GM12878 (cell line): ENCODE measurements at regions not wholly inside any gene's neighbourhood (a gene's known extent, or its start where the extent isn't known, plus 50 kb on each side); places are given as distances from the start of the nearest gene placed in this dataset.

Experiments
- ATAC-seq: fragments of 200-7000 bp; cut with Tn5 transposase; 3 replicates; pipeline ENCODE4 v1.9.1; 2020; ENCODE audit warnings: mild to moderate bottlenecking, moderate library complexity
- BruUV-seq: library from RNA; stranded (reverse); fragments of 400-500 nt; replicated peaks from 2 replicates; lab custom pipeline; 2021; lab: Mats Ljungman, UMichigan
- CTCF ChIA-PET: fragments of 300-600 bp; sonication (Branson Sonifier 250); formaldehyde crosslinking; extraction: SDS; loops from one replicate; lab custom pipeline; 2021; ENCODE audit warnings: inconsistent platforms; lab: Yijun Ruan, JAX
- POLR2A ChIA-PET: fragments of 350-600 bp; formaldehyde crosslinking; extraction: SDS; loops from one replicate; lab custom pipeline; 2021; ENCODE audit warnings: inconsistent platforms; lab: Charles Lee
- RAD21 ChIA-PET: fragments of 300-600 bp; sonication (Branson Sonifier 250); formaldehyde crosslinking; loops from one replicate; lab custom pipeline; 2023; ENCODE audit warnings: antibody characterized with exemption; ENCODE audit not compliant: unreplicated experiment; lab: Charles Lee
- SMC1A ChIA-PET: fragments of 300-600 bp; sonication (Branson Sonifier 250); formaldehyde crosslinking; loops from one replicate; lab custom pipeline; 2023; ENCODE audit not compliant: unreplicated experiment, uncharacterized antibody; lab: Charles Lee
- DNase-seq: peaks from one replicate; pipeline ENCODE4 v3.0.0-alpha.2; 2011; ENCODE audit warnings: low read depth, low spot score
- FAIRE-seq: peaks from 3 replicates; lab custom pipeline; 2011; peaks lifted over from hg19 to GRCh38; lab: Jason Lieb, UNC
- H2AFZ ChIP-seq: 2 replicates; pipeline ENCODE4 v1.6.0; 2011; ENCODE audit warnings: low read depth, low read length, control low read depth; ENCODE audit not compliant: control insufficient read depth
- H3K27ac ChIP-seq: 2 replicates; pipeline ENCODE4 v1.5.1; 2011; ENCODE audit warnings: control low read depth; ENCODE audit not compliant: control insufficient read depth, insufficient read depth
- H3K27me3 ChIP-seq, 2 experiments: replicated peaks in 1 of 2; 2 replicates each; pipeline versions ENCODE4 v1.6.0 to v1.6.1; 2011; ENCODE audit warnings: low read length in 1 of 2; ENCODE audit not compliant: control insufficient read depth in 2 of 2, insufficient read depth in 2 of 2
- H3K36me3 ChIP-seq, 2 experiments: 2 replicates each; pipeline ENCODE4 v1.5.1; 2011; ENCODE audit warnings: low read length in 1 of 2; ENCODE audit not compliant: control insufficient read depth in 2 of 2, insufficient read depth in 2 of 2
- H3K4me1 ChIP-seq: 2 replicates; pipeline ENCODE4 v1.6.1; 2011; ENCODE audit warnings: mild to moderate bottlenecking, low read length, moderate library complexity, mixed read lengths; ENCODE audit not compliant: control insufficient read depth, insufficient read depth
- H3K4me2 ChIP-seq: 2 replicates; pipeline ENCODE4 v1.6.0; 2011; ENCODE audit warnings: control low read depth; ENCODE audit not compliant: control insufficient read depth, insufficient read depth
- H3K4me3 ChIP-seq: fragments of 200-600 bp; sonication (generic); 2 replicates; pipeline ENCODE4 v1.5.1; 2016
- H3K79me2 ChIP-seq: 2 replicates; pipeline ENCODE4 v1.6.0; 2011; ENCODE audit warnings: low read length; ENCODE audit not compliant: control insufficient read depth, insufficient read depth
- H3K9ac ChIP-seq: 2 replicates; pipeline ENCODE4 v1.8.0; 2011; ENCODE audit warnings: low read length, control low read depth, mixed read lengths; ENCODE audit not compliant: control insufficient read depth, insufficient read depth
- H3K9me3 ChIP-seq: replicated peaks from 3 replicates; pipeline ENCODE4 v1.5.1; 2011; ENCODE audit warnings: mild to moderate bottlenecking, low read length; ENCODE audit not compliant: control insufficient read depth, insufficient read depth
- H4K20me1 ChIP-seq: 2 replicates; pipeline ENCODE4 v1.6.0; 2011; ENCODE audit not compliant: control insufficient read depth, insufficient read depth
- ETV6 ChIP-seq, 2 experiments: fragments of 450-650 bp in 1 of 2; IDR thresholded peaks in 1 of 2; conservative IDR thresholded peaks in 1 of 2; 2 replicates each; pipeline ENCODE4 v1.6.1; 2014; ENCODE audit warnings: antibody characterized with exemption in 1 of 2, borderline replicate concordance in 1 of 2, low read depth in 1 of 2, mild to moderate bottlenecking in 1 of 2, moderate library complexity in 1 of 2
- MLLT1 ChIP-seq: fragments of 450-650 bp; IDR thresholded peaks from 2 replicates; pipeline ENCODE4 v1.6.1; 2016; ENCODE audit warnings: mild to moderate bottlenecking
- MYB ChIP-seq: fragments of 150-350 bp; IDR thresholded peaks from 2 replicates; pipeline ENCODE4 v1.6.1; 2014; ENCODE audit warnings: mild to moderate bottlenecking, low read depth, low read length, borderline replicate concordance
- POLR2A ChIP-seq: IDR thresholded peaks from 2 replicates; pipeline ENCODE4 v1.6.1; 2011; ENCODE audit warnings: low read depth, mild to moderate bottlenecking, low read length
- REST ChIP-seq: IDR thresholded peaks from 2 replicates; pipeline ENCODE4 v1.6.1; 2012; ENCODE audit warnings: mild to moderate bottlenecking, low read depth, low read length
- RFX5 ChIP-seq: IDR thresholded peaks from 2 replicates; pipeline ENCODE4 v1.6.1; 2011; ENCODE audit warnings: low read depth, low read length, improper control_type of control experiment
- SMC3 ChIP-seq: IDR thresholded peaks from 2 replicates; pipeline ENCODE4 v1.6.1; 2011; ENCODE audit warnings: low read length, improper control_type of control experiment, borderline replicate concordance
- SREBF1 ChIP-seq: IDR thresholded peaks from 2 replicates; pipeline ENCODE4 v1.6.1; 2012; ENCODE audit warnings: mild to moderate bottlenecking, low read length
- SUZ12 ChIP-seq: fragments of 200-600 bp; sonication (generic); IDR thresholded peaks from one replicate; pipeline ENCODE4 v1.6.1; 2018; ENCODE audit warnings: antibody characterized with exemption, mild to moderate bottlenecking; ENCODE audit not compliant: unreplicated experiment
- ZNF687 ChIP-seq: fragments of 450-650 bp; IDR thresholded peaks from 2 replicates; pipeline ENCODE4 v1.6.1; 2017; ENCODE audit warnings: mild to moderate bottlenecking, moderate library complexity
- WGBS: methylation state at CpG from one replicate; pipeline ENCODE4 v1.1.6; 2016; ENCODE audit warnings: low lambda C conversion rate; ENCODE audit not compliant: insufficient replicate concordance, insufficient coverage; ENCODE audit errors: missing lambda C conversion rate; 5-methylcytosine and 5-hydroxymethylcytosine counted together
- in situ Hi-C: fragments of 300-500 bp; cut with MboI; formaldehyde crosslinking; loops from 9 replicates; pipeline ENCODE4 v1.14.3; 2018; ENCODE audit warnings: mixed read lengths
- intact Hi-C: fragments of 100-400 bp; cut with micrococcal nuclease; formaldehyde crosslinking; loops from one replicate; pipeline ENCODE4 v1.14.2; 2022; ENCODE audit not compliant: unreplicated experiment

- SMC1A ChIA-PET = no interaction called here
- ATAC-seq (no peak), FAIRE-seq (no peak), DNase-seq (no peak)
- RAD21 ChIA-PET = no interaction called here
- H3K4me1 ChIP-seq = no peaks in the 10 kb centered on the region
- BruUV-seq = no TSS peak
- no peak for TF ChIP-seq ZNF687
- no peak for TF ChIP-seq MYB
- TF ChIP-seq SREBF1 = no peak
- TF ChIP-seq REST = no peak
- no peak for TF ChIP-seq SMC3
- no peak for TF ChIP-seq ETV6 (conservative IDR thresholded peaks at IDR 0.05 in 1 of 2, IDR thresholded peaks at IDR 0.05 in 1 of 2; ENCODE audit: borderline replicate concordance in 1 of 2, low read depth in 1 of 2)
- TF ChIP-seq POLR2A = no peak
- no peak for TF ChIP-seq SUZ12
- no peak for TF ChIP-seq RFX5
- no peak for TF ChIP-seq MLLT1
- POLR2A ChIA-PET = no interaction called here
- CTCF ChIA-PET = no interaction called here
- in situ Hi-C loops (no loop called here), intact Hi-C loops (no loop called here)
- no peaks in the 10 kb centered on the region for H3K27me3 ChIP-seq
- no CpG with 5 or more reads among the region's 1 CpG for WGBS
- H3K4me2 ChIP-seq = no peak overlapping the region
- no peak overlapping the region for H3K27ac ChIP-seq
- H3K36me3 ChIP-seq = no peaks in the 10 kb centered on the region
- no peaks in the 10 kb centered on the region for H4K20me1 ChIP-seq
- H3K79me2 ChIP-seq = no peaks in the 10 kb centered on the region
- H3K4me3 ChIP-seq = no peak overlapping the region
- no peak overlapping the region for H3K9ac ChIP-seq
- H2AFZ ChIP-seq = no peak overlapping the region
- H3K9me3 ChIP-seq = no peaks in the 10 kb centered on the region
Observed at GRCh38 chrY:15415165-15415564, 890.8 kb downstream of the NLGN4Y start.
